ENCODE measurements at regions not wholly inside any gene's neighbourhood (a gene's known extent, or its start where the extent isn't known, plus 50 kb on each side); places are given as distances from the start of the nearest gene placed in this dataset.

- ATAC-seq (no peak), DNase-seq (ENCODE audit: low spot score) (no peak)
- intact Hi-C loops (cut with DNase I), result no loop called here
Measured at GRCh38 chr3:83849106-83849730, 1109.6 kb upstream of the CADM2 start.

GRCh38 chr3:83863380-83863779 lies 1095.4 kb upstream of the CADM2 start:
- intact Hi-C loops (cut with DNase I), result no loop called here
- ATAC-seq, result no peak
- DNase-seq (ENCODE audit: low spot score), result no peak

GRCh38 chr3:83868909-83869567 lies 1089.8 kb upstream of the CADM2 start:
- DNase-seq (ENCODE audit: low spot score) (no peak), ATAC-seq (no peak)
- intact Hi-C loops (cut with DNase I), result no loop called here

- intact Hi-C loops (cut with DNase I), result no loop called here
- ATAC-seq (no peak), DNase-seq (ENCODE audit: low spot score) (no peak)
Measured at GRCh38 chr3:83873550-83873949, 1085.2 kb upstream of the CADM2 start.

GRCh38 chr3:83877910-83878309 lies 1080.9 kb upstream of the CADM2 start:
- intact Hi-C loops (cut with DNase I), result no loop called here
- DNase-seq (ENCODE audit: low spot score) (no peak), ATAC-seq (peak; percentile 30)

GRCh38 chr3:83882701-83883100 lies 1076.1 kb upstream of the CADM2 start:
- intact Hi-C loops (cut with DNase I), result no loop called here
- DNase-seq (ENCODE audit: low spot score), result no peak
- no peak for ATAC-seq

GRCh38 chr3:83890039-83890762 lies 1068.6 kb upstream of the CADM2 start:
- intact Hi-C loops (cut with DNase I), result no loop called here
- no peak for ATAC-seq
- no peak for DNase-seq (ENCODE audit: low spot score)

GRCh38 chr3:83890763-83891135 lies 1068.0 kb upstream of the CADM2 start:
- no peak for DNase-seq (ENCODE audit: low spot score)
- intact Hi-C loops (cut with DNase I), result no loop called here
- no peak for ATAC-seq

- intact Hi-C loops (cut with DNase I), result no loop called here
- DNase-seq (ENCODE audit: low spot score), result no peak
- ATAC-seq, result no peak
Measured at GRCh38 chr3:83894223-83894622, 1064.6 kb upstream of the CADM2 start.

- intact Hi-C loops (cut with DNase I), result no loop called here
- ATAC-seq, result no peak
- DNase-seq (ENCODE audit: low spot score), result no peak
Measured at GRCh38 chr3:83895892-83896291, 1062.9 kb upstream of the CADM2 start.

- ATAC-seq (no peak), DNase-seq (ENCODE audit: low spot score) (no peak)
- intact Hi-C loops (cut with DNase I), result no loop called here
Measured at GRCh38 chr3:83902787-83903533, 1055.8 kb upstream of the CADM2 start.

GRCh38 chr3:83913381-83913780 lies 1045.4 kb upstream of the CADM2 start:
- ATAC-seq (no peak), DNase-seq (ENCODE audit: low spot score) (no peak)
- intact Hi-C loops (cut with DNase I), result no loop called here

- DNase-seq (ENCODE audit: low spot score), result no peak
- intact Hi-C loops (cut with DNase I), result no loop called here
- no peak for ATAC-seq
Measured at GRCh38 chr3:83926291-83926690, 1032.5 kb upstream of the CADM2 start.

- DNase-seq (ENCODE audit: low spot score), result no peak
- intact Hi-C loops (cut with DNase I), result no loop called here
- ATAC-seq, result no peak
Measured at GRCh38 chr3:83928391-83928790, 1030.4 kb upstream of the CADM2 start.

- intact Hi-C loops (cut with DNase I), result no loop called here
- DNase-seq (ENCODE audit: low spot score), result no peak
Measured at GRCh38 chr3:83928903-83929302, 1029.9 kb upstream of the CADM2 start.

GRCh38 chr3:83934192-83935021 lies 1024.4 kb upstream of the CADM2 start:
- ATAC-seq, result no peak
- intact Hi-C loops (cut with DNase I), result no loop called here
- DNase-seq (ENCODE audit: low spot score), result no peak

More at GRCh38 chr3:83928903-83929302, 1029.9 kb upstream of the CADM2 start:
- no peak for ATAC-seq

- ATAC-seq (no peak), DNase-seq (ENCODE audit: low spot score) (no peak)
- intact Hi-C loops (cut with DNase I), result no loop called here
Measured at GRCh38 chr3:83938491-83938890, 1020.3 kb upstream of the CADM2 start.

GRCh38 chr3:83941990-83942745 lies 1016.6 kb upstream of the CADM2 start:
- intact Hi-C loops (cut with DNase I), result no loop called here
- ATAC-seq (no peak), DNase-seq (ENCODE audit: low spot score) (no peak)
